SK-N-MC (cell line): ENCODE measurements at regions not wholly inside any gene's neighbourhood (a gene's known extent, or its start where the extent isn't known, plus 50 kb on each side); places are given as distances from the start of the nearest gene placed in this dataset.

Experiments used
- EZH2 ChIP-seq: fragments of 200-600 bp; sonication (generic); IDR thresholded peaks from one replicate; pipeline ENCODE4 v1.6.1; 2017; ENCODE audit warnings: antibody characterized with exemption
- FOXP2 ChIP-seq: optimal IDR thresholded peaks from 2 replicates; pipeline ENCODE3; 2011; ENCODE audit warnings: mild to moderate bottlenecking, moderate library complexity; ENCODE audit not compliant: insufficient read depth; ENCODE audit errors: extremely low read length, control extremely low read depth

- TF ChIP-seq EZH2: no peak
- no peak for TF ChIP-seq FOXP2
Observed at GRCh38 chr7:98559958-98560357, 57.1 kb upstream of the NPTX2 start.
